DND-41 (cell line): ENCODE measurements at regions not wholly inside any gene's neighbourhood (a gene's known extent, or its start where the extent isn't known, plus 50 kb on each side); places are given as distances from the start of the nearest gene placed in this dataset.

Experiments
- ATAC-seq: fragments of 200-7000 bp; cut with Tn5 transposase; 3 replicates; pipeline ENCODE4 v1.9.1; 2021; ENCODE audit warnings: low read depth; ENCODE audit not compliant: insufficient read depth
- DNase-seq: peaks from one replicate; pipeline ENCODE4 v3.0.0-alpha.2; 2020
- H2AFZ ChIP-seq: 2 replicates; pipeline ENCODE4 v1.6.0; 2012; ENCODE audit warnings: low read depth, low read length
- H3K27ac ChIP-seq: 2 replicates; pipeline ENCODE4 v1.5.1; 2012; ENCODE audit warnings: low read length, inconsistent platforms
- H3K27me3 ChIP-seq: fragments of 200-600 bp; sonication (generic); 2 replicates; pipeline ENCODE4 v1.6.0; 2012; ENCODE audit warnings: low read length, mild to moderate bottlenecking, inconsistent platforms; ENCODE audit not compliant: insufficient read depth, poor library complexity
- H3K36me3 ChIP-seq: 2 replicates; pipeline ENCODE4 v1.5.1; 2012; ENCODE audit warnings: low read length, inconsistent platforms; ENCODE audit not compliant: insufficient read depth
- H3K4me1 ChIP-seq: 2 replicates; pipeline ENCODE4 v1.5.1; 2012; ENCODE audit warnings: mild to moderate bottlenecking, low read length; ENCODE audit not compliant: insufficient read depth
- H3K4me2 ChIP-seq: 2 replicates; pipeline ENCODE4 v1.6.0; 2012; ENCODE audit warnings: mild to moderate bottlenecking, moderate library complexity, low read length, inconsistent platforms; ENCODE audit not compliant: insufficient read depth
- H3K4me3 ChIP-seq, 2 experiments: fragments of 200-600 bp in 1 of 2; shearing (Covaris generic) in 1 of 2; 2 replicates each; pipeline ENCODE4 v1.5.1; 2012 to 2016; ENCODE audit warnings: inconsistent platforms in 2 of 2, low read length in 2 of 2, mild to moderate bottlenecking in 2 of 2, low read depth in 1 of 2, moderate library complexity in 1 of 2
- H3K79me2 ChIP-seq: 2 replicates; pipeline ENCODE4 v1.6.0; 2012; ENCODE audit warnings: low read length, inconsistent platforms; ENCODE audit not compliant: insufficient read depth
- H3K9ac ChIP-seq: 2 replicates; pipeline ENCODE4 v1.6.0; 2012; ENCODE audit warnings: low read depth, mild to moderate bottlenecking, inconsistent platforms, low read length, moderate library complexity
- H3K9me3 ChIP-seq: 2 replicates; pipeline ENCODE4 v1.5.1; 2012; ENCODE audit warnings: low read length, moderate library complexity, mild to moderate bottlenecking, inconsistent platforms; ENCODE audit not compliant: insufficient read depth, severe bottlenecking
- H4K20me1 ChIP-seq: 2 replicates; pipeline ENCODE4 v1.6.0; 2012; ENCODE audit warnings: low read length; ENCODE audit not compliant: insufficient read depth
- CTCF ChIP-seq: IDR thresholded peaks from 2 replicates; pipeline ENCODE4 v1.5.1; 2012; ENCODE audit warnings: borderline replicate concordance, low read length, moderate library complexity, mild to moderate bottlenecking; ENCODE audit not compliant: poor library complexity, severe bottlenecking; ENCODE audit errors: extremely low read depth
- EZH2 ChIP-seq: IDR thresholded peaks from 3 replicates; pipeline ENCODE4 v1.6.1; 2012; ENCODE audit warnings: borderline replicate concordance, low read depth, mild to moderate bottlenecking, moderate library complexity, low read length, inconsistent platforms; ENCODE audit not compliant: severe bottlenecking

DNA sequence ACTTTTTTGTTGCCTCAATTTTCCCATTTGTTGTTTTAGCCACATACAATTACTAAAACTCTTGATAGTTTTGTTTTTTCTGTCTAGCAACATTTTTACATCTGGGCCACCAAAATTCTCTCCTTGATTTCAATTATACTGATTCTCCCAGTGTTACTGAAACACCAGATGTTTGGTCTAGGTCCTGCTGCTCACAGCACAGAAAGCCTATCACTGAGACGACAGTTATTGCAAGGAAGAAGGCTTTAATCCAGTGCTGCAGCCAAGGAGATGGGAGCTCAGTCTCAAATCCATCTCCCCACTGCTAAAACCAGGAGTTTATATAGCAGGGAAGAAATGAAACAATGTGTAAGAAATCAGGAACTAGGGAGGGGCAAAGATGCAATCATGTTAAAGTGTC is 837.7 kb upstream of the CNTN5 start:
- Histone ChIP-seq H3K4me3 (no peak overlapping the region), H3K27ac (no peak overlapping the region), H3K4me1 (no peaks in the 10 kb centered on the region), H3K9ac (no peak overlapping the region), H3K79me2 (no peaks in the 10 kb centered on the region), H4K20me1 (no peaks in the 10 kb centered on the region), H3K27me3 (no peaks in the 10 kb centered on the region), H3K4me2 (no peak overlapping the region), H3K9me3 (peaks cover 2% of the 10 kb centered on the region), H3K36me3 (no peaks in the 10 kb centered on the region), H2AFZ (no peak overlapping the region)
- ATAC-seq = no peak
- TF ChIP-seq CTCF (no peak), EZH2 (no peak)
- DNase-seq = no peak

GRCh38 chr11:98185245-98185644 is 835.5 kb upstream of the CNTN5 start:
- H3K27me3 ChIP-seq = no peaks in the 10 kb centered on the region
- no peaks in the 10 kb centered on the region for H3K4me1 ChIP-seq
- no peak for DNase-seq
- no peak for ATAC-seq
- H3K4me3 ChIP-seq = no peak overlapping the region
- H3K9me3 ChIP-seq = peaks cover 2% of the 10 kb centered on the region
- TF ChIP-seq EZH2 = no peak
- no peak overlapping the region for H3K27ac ChIP-seq
- no peak overlapping the region for H2AFZ ChIP-seq
- no peak overlapping the region for H3K4me2 ChIP-seq
- no peaks in the 10 kb centered on the region for H4K20me1 ChIP-seq
- H3K9ac ChIP-seq = no peak overlapping the region
- no peaks in the 10 kb centered on the region for H3K36me3 ChIP-seq
- H3K79me2 ChIP-seq = no peaks in the 10 kb centered on the region

GRCh38 chr11:98194611-98195010 is 826.1 kb upstream of the CNTN5 start:
- H3K27ac ChIP-seq = no peak overlapping the region
- TF ChIP-seq EZH2 = no peak
- no peak for TF ChIP-seq CTCF
- H3K4me1 ChIP-seq = no peaks in the 10 kb centered on the region
- no peak overlapping the region for H3K4me2 ChIP-seq
- no peaks in the 10 kb centered on the region for H3K9me3 ChIP-seq
- H2AFZ ChIP-seq = no peak overlapping the region
- no peaks in the 10 kb centered on the region for H3K36me3 ChIP-seq
- H3K4me3 ChIP-seq = no peak overlapping the region
- H4K20me1 ChIP-seq = no peaks in the 10 kb centered on the region
- H3K27me3 ChIP-seq = no peaks in the 10 kb centered on the region
- no peaks in the 10 kb centered on the region for H3K79me2 ChIP-seq
- ATAC-seq (no peak), DNase-seq (no peak)
- no peak overlapping the region for H3K9ac ChIP-seq

DNA sequence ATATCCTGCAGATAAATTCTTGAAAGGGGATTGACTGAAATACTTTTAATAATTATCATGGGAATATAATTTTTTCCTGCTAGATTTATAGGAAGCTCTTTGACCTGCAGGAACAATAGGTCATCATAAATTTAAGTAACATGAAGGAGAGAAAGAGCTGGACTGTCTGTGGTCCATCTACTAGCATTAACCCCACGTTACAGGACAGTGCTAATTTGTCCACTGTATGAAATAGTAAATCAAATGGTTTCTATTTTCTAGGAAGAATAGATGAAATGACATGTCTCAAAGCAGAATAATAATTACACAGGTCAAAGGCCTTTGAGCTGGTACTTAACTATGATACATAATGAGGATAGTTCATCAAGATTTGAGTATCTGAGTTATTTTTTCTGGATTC is 825.4 kb upstream of the CNTN5 start:
- Histone ChIP-seq H3K27me3 (no peaks in the 10 kb centered on the region), H3K4me3 (no peak overlapping the region), H2AFZ (no peak overlapping the region), H3K9me3 (no peaks in the 10 kb centered on the region), H4K20me1 (no peaks in the 10 kb centered on the region), H3K4me1 (no peaks in the 10 kb centered on the region), H3K27ac (no peak overlapping the region), H3K9ac (no peak overlapping the region), H3K4me2 (no peak overlapping the region), H3K79me2 (no peaks in the 10 kb centered on the region), H3K36me3 (no peaks in the 10 kb centered on the region)
- TF ChIP-seq CTCF (no peak), EZH2 (no peak)
- ATAC-seq (no peak), DNase-seq (no peak)
